H9 (cell line): ENCODE measurements at regions not wholly inside any gene's neighbourhood (a gene's known extent, or its start where the extent isn't known, plus 50 kb on each side); places are given as distances from the start of the nearest gene placed in this dataset.

ENCODE experiments used
- DNase-seq: peaks from one replicate; pipeline ENCODE4 v3.0.0-alpha.2; 2017
- H2AFZ ChIP-seq: one replicate; pipeline ENCODE4 v1.6.1; 2013; ENCODE audit warnings: mild to moderate bottlenecking, low read length, control low read depth, moderate library complexity
- H2AK5ac ChIP-seq: 2 replicates; pipeline ENCODE4 v1.6.1; 2013; ENCODE audit warnings: low read length, control low read depth, mixed read lengths; ENCODE audit not compliant: insufficient read length
- H2BK120ac ChIP-seq: one replicate; pipeline ENCODE4 v1.6.1; 2013; ENCODE audit warnings: low read depth, mild to moderate bottlenecking, low read length, control low read depth, inconsistent platforms; ENCODE audit not compliant: poor library complexity, severe bottlenecking
- H2BK12ac ChIP-seq: 2 replicates; pipeline ENCODE4 v1.6.1; 2013; ENCODE audit warnings: low read length, control low read depth, mixed read lengths, low read depth; ENCODE audit not compliant: insufficient read length
- H2BK15ac ChIP-seq: 2 replicates; pipeline ENCODE4 v1.6.1; 2013; ENCODE audit warnings: low read depth, low read length, control low read depth
- H2BK20ac ChIP-seq: one replicate; pipeline ENCODE4 v1.6.1; 2013; ENCODE audit warnings: low read depth, mild to moderate bottlenecking, low read length, control low read depth, inconsistent platforms; ENCODE audit not compliant: poor library complexity, severe bottlenecking
- H2BK5ac ChIP-seq: 2 replicates; pipeline ENCODE4 v1.6.1; 2013; ENCODE audit warnings: low read length, control low read depth, mixed read lengths; ENCODE audit not compliant: insufficient read length
- H3K14ac ChIP-seq: 2 replicates; pipeline ENCODE4 v1.6.1; 2013; ENCODE audit warnings: low read length, control low read depth; ENCODE audit not compliant: insufficient read depth
- H3K18ac ChIP-seq: 2 replicates; pipeline ENCODE4 v1.6.1; 2013; ENCODE audit warnings: low read depth, mild to moderate bottlenecking, mixed read lengths, low read length, control low read depth; ENCODE audit not compliant: insufficient read length
- H3K23ac ChIP-seq: 2 replicates; pipeline ENCODE4 v1.6.1; 2013; ENCODE audit warnings: low read length, control low read depth, mixed read lengths, low read depth; ENCODE audit not compliant: insufficient read length
- H3K23me2 ChIP-seq: 2 replicates; pipeline ENCODE4 v1.6.1; 2013; ENCODE audit warnings: low read depth, mild to moderate bottlenecking, mixed read lengths, low read length, control low read depth; ENCODE audit not compliant: insufficient read length, poor library complexity, severe bottlenecking
- H3K27ac ChIP-seq: 2 replicates; pipeline ENCODE4 v1.5.1; 2013; ENCODE audit warnings: low read length, control low read depth, mixed read lengths, low read depth; ENCODE audit not compliant: insufficient read length
- H3K27me3 ChIP-seq: 2 replicates; pipeline ENCODE4 v1.6.1; 2013; ENCODE audit warnings: low read length, control low read depth, inconsistent platforms; ENCODE audit not compliant: insufficient read depth
- H3K4ac ChIP-seq: 2 replicates; pipeline ENCODE4 v1.6.1; 2013; ENCODE audit warnings: low read depth, mild to moderate bottlenecking, control low read depth, inconsistent platforms, low read length, moderate library complexity
- H3K4me1 ChIP-seq: 2 replicates; pipeline ENCODE4 v1.6.1; 2013; ENCODE audit warnings: low read length, control low read depth, inconsistent platforms; ENCODE audit not compliant: insufficient read depth
- H3K4me2 ChIP-seq: 2 replicates; pipeline ENCODE4 v1.6.1; 2013; ENCODE audit warnings: low read length, control low read depth, mixed read lengths; ENCODE audit not compliant: insufficient read length, insufficient read depth
- H3K56ac ChIP-seq: 2 replicates; pipeline ENCODE4 v1.6.1; 2013; ENCODE audit warnings: low read depth, mild to moderate bottlenecking, mixed read lengths, low read length, control low read depth; ENCODE audit not compliant: insufficient read length
- H3K79me1 ChIP-seq: 2 replicates; pipeline ENCODE4 v1.6.1; 2013; ENCODE audit warnings: low read depth, mild to moderate bottlenecking, moderate library complexity, low read length, control low read depth, inconsistent platforms; ENCODE audit not compliant: insufficient read depth, poor library complexity, severe bottlenecking
- H3K79me2 ChIP-seq: 2 replicates; pipeline ENCODE4 v1.6.1; 2013; ENCODE audit warnings: low read length, control low read depth, inconsistent platforms; ENCODE audit not compliant: insufficient read depth
- H3K9ac ChIP-seq: 2 replicates; pipeline ENCODE4 v1.6.1; 2013; ENCODE audit warnings: low read length, control low read depth, mixed read lengths; ENCODE audit not compliant: insufficient read length; ENCODE audit errors: extremely low read depth
- H3K9me3 ChIP-seq: one replicate; pipeline ENCODE4 v1.6.1; 2013; ENCODE audit warnings: low read depth, low read length, inconsistent platforms; ENCODE audit not compliant: control insufficient read depth
- H3T11ph ChIP-seq: one replicate; pipeline ENCODE4 v1.6.1; 2013; ENCODE audit warnings: mild to moderate bottlenecking, low read length, control low read depth, inconsistent platforms
- H4K20me1 ChIP-seq: one replicate; pipeline ENCODE4 v1.6.1; 2013; ENCODE audit not compliant: control insufficient read depth, insufficient read length, insufficient read depth
- H4K5ac ChIP-seq: 2 replicates; pipeline ENCODE4 v1.6.1; 2013; ENCODE audit warnings: low read depth, mild to moderate bottlenecking, mixed read lengths, low read length, control low read depth; ENCODE audit not compliant: insufficient read length
- H4K8ac ChIP-seq: replicated peaks from 2 replicates; pipeline ENCODE4 v1.6.1; 2013; ENCODE audit warnings: low read length, control low read depth, mixed read lengths, low read depth; ENCODE audit not compliant: insufficient read length
- H4K91ac ChIP-seq: 2 replicates; pipeline ENCODE4 v1.6.1; 2013; ENCODE audit warnings: low read depth, mild to moderate bottlenecking, moderate library complexity, mixed read lengths, low read length, control low read depth; ENCODE audit not compliant: insufficient read length
- H3K27ac Mint-ChIP-seq, 3 experiments: 2 replicates in 2 of 3; 3 replicates in 1 of 3; pipeline ENCODE4 v1.8.0; 2020 to 2021; ENCODE audit warnings: mixed read lengths in 3 of 3, mild to moderate bottlenecking in 1 of 3, moderate library complexity in 1 of 3
- H3K27me3 Mint-ChIP-seq: 2 replicates; pipeline ENCODE4 v1.8.0; 2021; ENCODE audit warnings: low read depth, mild to moderate bottlenecking, moderate library complexity, mixed read lengths
- H3K36me3 Mint-ChIP-seq, 3 experiments: 2 replicates in 2 of 3; 3 replicates in 1 of 3; pipeline ENCODE4 v1.8.0; 2020 to 2021; ENCODE audit warnings: low read depth in 3 of 3, mixed read lengths in 3 of 3; ENCODE audit not compliant: insufficient read depth in 1 of 3
- H3K4me1 Mint-ChIP-seq, 2 experiments: 2 replicates each; pipeline ENCODE4 v1.8.0; 2020; ENCODE audit warnings: mixed read lengths in 2 of 2
- H3K4me3 Mint-ChIP-seq, 2 experiments: 2 replicates in 1 of 2; 3 replicates in 1 of 2; pipeline ENCODE4 v1.8.0; 2020 to 2021; ENCODE audit warnings: mild to moderate bottlenecking in 2 of 2, mixed read lengths in 2 of 2, moderate library complexity in 1 of 2
- H3K9me3 Mint-ChIP-seq, 2 experiments: 2 replicates in 1 of 2; 3 replicates in 1 of 2; pipeline ENCODE4 v1.8.0; 2020; ENCODE audit warnings: mild to moderate bottlenecking in 2 of 2, mixed read lengths in 2 of 2, moderate library complexity in 1 of 2
- CTCF ChIP-seq: fragments of 200-600 bp; sonication (generic); conservative IDR thresholded peaks from 3 replicates; pipeline ENCODE4 v1.8.0; 2021; ENCODE audit warnings: antibody characterized with exemption, mild to moderate bottlenecking
- WGBS: extraction: QIAGEN DNeasy Blood & Tissue Kit; methylation state at CpG from one replicate; pipeline ENCODE4 v1.1.7; 2013; ENCODE audit warnings: missing lambda C conversion rate, low lambda C conversion rate, mixed read lengths; ENCODE audit not compliant: insufficient read length; ENCODE audit errors: extremely low coverage; 5-methylcytosine and 5-hydroxymethylcytosine counted together

DNA sequence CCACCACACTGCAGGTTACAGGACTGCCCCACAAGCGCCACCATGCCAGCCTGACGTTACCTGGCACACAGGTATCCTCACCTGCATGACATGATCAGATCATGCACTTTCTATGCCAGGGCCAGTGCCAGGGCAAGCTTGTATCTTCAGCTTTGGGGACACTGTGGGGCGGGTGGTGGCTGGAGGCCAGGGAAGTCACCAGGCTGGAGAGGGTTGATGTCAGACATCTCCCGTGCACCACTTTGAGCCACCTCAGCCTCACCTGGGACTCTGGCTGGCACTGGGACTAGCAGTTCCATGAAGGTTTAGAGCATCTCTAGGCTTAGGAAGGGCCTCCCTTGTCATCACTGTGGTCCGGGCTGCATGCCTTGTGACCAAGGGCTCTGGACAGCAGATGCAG lies 97.2 kb downstream of the WTIP start:
- Mint-ChIP-seq H3K27ac (no peak overlapping the region), H3K27me3 (peaks cover 4% of the 10 kb centered on the region; the same call in 1 of the 2 replicates), H3K9me3 (peaks cover 3 to 85% of the 10 kb centered on the region in 2 experiments; a peak in 4 of 5 replicates), H3K4me1 (no peaks in the 10 kb centered on the region), H3K36me3 (peaks cover 0 to 8% (median 0%) of the 10 kb centered on the region in 3 experiments; a peak in 2 of 7 replicates), H3K4me3 (no peak overlapping the region)
- Histone ChIP-seq H3K4me1 (no peaks in the 10 kb centered on the region), H3K4me2 (no peak overlapping the region), H2BK120ac (no peak overlapping the region), H2AFZ (no peak overlapping the region), H3K27ac (no peak overlapping the region), H3K23me2 (peaks cover 3% of the 10 kb centered on the region), H2AK5ac (no peak overlapping the region), H2BK12ac (no peak overlapping the region), H3K14ac (no peak overlapping the region), H3T11ph (no peak overlapping the region), H2BK15ac (no peak overlapping the region), H3K56ac (no peak overlapping the region), H4K5ac (no peak overlapping the region), H3K4ac (no peak overlapping the region), H4K91ac (no peak overlapping the region), H3K27me3 (no peaks in the 10 kb centered on the region), H3K18ac (no peak overlapping the region), H3K9me3 (no peaks in the 10 kb centered on the region), H3K23ac (no peak overlapping the region), H3K9ac (no peak overlapping the region), H2BK20ac (no peak overlapping the region), H3K79me1 (no peaks in the 10 kb centered on the region), H2BK5ac (no peak overlapping the region), H4K20me1 (no peaks in the 10 kb centered on the region), H3K79me2 (no peaks in the 10 kb centered on the region), H4K8ac (no peak overlapping the region)
- TF ChIP-seq CTCF, result no peak
- no CpG with 5 or more reads among the region's 5 CpGs for WGBS
- no peak for DNase-seq
